Activated CD4-positive, alpha-beta T cell treated with anti-CD3 and anti-CD28 coated beads, Interleukin-10, Interleukin-2, amounts not matched to agents 100 ng/mL and 50 ng/mL, durations not matched to agents 16 hours and 8 hours (primary cell): ENCODE measurements at regions not wholly inside any gene's neighbourhood (a gene's known extent, or its start where the extent isn't known, plus 50 kb on each side); places are given as distances from the start of the nearest gene placed in this dataset.

ENCODE experiments used
- DNase-seq: peaks from one replicate; pipeline ENCODE4 v3.0.0-alpha.2; 2020

DNA sequence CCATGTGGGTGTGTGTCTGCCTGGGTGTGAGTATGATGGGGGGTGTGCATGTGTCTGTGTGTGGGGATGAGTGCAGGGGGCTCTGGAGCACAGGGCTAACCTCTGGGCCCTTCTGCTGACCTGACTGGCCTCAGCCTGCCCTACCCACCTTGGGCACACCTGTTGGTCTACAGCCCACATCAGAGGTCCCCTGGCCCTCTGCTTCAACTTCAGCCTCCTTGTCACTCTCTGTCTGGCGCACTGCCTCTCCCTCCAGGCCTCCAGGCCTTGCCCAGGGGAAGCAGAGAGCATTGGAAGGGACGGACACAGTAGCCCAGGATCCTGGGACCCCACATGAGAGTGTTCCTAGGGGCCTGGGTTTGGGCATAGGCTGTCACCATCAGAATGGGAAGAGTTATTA lies 115.4 kb downstream of the EFNB1 start:
- DNase-seq, result no peak

DNA sequence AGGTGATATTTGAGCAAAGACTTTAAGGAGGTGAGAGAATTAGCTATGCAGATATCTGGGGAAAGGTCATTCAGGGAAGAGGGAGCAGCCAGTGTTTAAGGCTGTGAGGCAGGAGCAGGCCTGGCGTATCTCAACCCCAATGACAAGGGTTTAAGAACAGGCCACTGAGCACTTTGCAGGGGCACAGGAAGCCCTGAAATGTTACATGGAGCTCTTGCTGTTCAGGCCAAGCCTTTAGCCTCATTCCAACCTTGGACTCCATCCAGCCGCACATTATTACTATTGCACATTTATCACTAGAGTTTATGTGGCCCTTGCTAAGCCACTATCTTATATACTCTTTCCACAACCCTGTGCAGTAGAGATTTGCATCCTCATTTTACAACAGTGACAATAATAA lies 114.0 kb downstream of the EFNB1 start:
- DNase-seq, result no peak

DNA sequence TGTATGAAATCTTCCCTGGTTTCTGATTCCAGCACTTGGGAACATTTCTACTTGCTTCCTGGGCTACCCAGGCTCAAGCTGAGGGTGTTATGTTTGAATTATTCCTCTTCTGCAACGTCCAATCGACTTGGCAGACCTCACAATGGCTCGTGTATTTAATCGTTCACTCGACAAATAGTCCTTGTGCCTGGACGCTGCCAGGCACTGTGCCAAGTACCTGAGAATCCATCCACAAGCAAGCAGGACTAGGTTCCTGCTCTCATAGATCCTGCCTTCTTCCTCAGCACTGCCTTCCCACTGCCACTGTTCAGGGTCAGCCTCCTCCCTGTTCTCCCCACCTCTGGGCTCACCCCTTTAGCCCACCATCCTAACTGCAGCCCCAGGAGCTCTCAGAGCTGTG lies 113.3 kb downstream of the EFNB1 start:
- DNase-seq, result no peak

DNA sequence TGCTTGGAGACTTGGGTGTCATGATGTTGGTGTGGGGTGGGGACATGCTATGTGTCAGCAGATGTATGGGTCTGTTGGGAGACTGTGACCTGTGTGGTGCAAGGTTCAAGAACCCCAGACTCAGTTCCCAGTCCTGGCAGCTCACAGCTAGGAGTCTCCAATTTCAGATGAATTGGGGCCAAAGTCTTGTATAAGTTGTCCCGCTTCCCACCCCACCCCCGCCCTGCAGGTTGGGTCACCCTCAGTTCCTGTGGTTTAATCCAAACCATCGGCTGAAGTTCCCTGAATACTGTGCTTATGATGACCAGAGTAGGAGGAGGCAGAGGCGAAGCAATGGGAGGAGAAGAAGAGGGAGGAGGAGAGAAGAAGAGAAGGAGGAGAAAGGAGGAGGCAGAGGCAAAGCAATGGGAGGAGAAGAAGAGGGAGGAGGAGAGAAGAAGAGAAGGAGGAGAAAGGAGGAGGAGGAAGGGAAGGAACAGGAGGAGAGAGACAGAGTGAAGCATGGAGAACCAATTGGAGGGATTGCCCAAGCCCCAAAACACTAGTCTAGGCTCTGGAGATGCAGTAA lies 112.6 kb downstream of the EFNB1 start:
- no peak for DNase-seq

DNA sequence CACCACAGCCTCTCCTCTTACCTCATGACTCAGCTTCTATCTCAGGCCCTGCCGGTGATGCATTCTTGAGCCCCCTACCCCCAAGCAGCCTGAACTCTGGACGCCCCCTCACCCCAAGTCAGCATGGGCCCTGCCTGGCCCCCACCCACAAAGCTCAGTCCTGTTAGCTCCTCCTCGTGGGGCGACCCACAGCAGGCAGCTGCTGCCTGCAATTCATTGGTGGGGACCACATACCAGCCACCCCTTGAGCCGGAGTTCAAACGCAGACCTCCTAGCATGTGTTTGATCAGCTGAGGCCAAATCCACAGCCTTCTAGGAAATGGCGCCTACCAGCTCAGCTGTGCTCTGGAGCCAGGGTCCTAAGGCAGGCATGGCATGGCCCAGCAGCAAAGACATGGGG lies 111.8 kb downstream of the EFNB1 start:
- no peak for DNase-seq

DNA sequence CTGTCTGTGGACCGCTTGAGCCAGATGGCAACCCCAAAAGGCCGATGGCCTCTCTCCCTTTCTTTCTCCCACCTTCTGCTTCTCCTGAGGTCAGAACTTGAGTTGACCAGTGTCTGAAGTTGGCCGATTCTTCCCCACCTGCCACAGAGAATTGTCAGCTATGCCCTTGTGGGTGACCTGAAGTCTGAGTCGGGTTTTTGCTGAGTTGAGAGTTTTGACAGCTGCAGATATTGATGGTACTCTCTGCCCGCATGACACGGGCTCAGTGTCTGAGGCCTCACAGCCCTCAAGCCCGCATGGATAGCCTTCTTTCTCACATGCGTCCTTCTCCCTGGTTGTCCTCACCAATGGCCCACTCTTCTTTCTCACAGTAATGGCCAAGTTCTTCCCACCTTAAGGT lies 111.0 kb downstream of the EFNB1 start:
- DNase-seq, result no peak

DNA sequence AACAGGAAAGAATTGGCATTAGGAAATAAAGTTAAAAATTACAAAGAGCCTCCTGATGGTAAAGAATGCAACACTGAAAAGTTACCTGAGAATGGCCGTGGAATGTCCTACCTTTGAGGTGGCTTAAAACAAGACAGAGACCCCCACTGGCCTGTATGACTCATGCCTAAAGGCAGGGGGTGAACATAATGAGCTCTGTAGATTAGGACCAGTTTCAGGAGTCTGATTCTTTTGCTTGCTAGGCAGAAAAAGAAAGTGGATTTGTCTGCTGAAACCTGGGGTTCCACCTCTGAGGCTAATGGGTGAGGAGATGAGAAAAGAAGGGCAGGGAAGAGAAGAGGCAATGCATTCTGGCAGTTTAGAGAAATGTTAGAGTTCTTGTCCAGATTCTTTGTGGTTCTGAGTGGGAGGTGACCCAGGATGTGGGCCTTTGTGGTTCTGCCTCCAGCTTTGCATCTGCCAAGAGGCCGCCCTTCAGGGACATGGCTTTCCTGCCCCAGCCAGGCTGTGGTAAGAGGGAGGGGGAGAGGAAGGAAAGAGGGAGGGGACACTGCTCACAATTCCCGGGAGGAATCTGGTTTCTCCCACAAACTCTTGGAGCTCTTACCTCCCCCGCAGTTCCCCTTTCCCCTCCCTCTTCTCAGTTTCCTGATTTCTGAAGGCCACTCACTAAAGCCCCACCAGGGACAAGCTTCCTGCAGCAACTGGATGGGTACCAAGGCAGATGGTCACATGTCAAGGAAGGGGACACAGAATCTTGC lies 109.6 kb downstream of the EFNB1 start:
- DNase-seq, result no peak

DNA sequence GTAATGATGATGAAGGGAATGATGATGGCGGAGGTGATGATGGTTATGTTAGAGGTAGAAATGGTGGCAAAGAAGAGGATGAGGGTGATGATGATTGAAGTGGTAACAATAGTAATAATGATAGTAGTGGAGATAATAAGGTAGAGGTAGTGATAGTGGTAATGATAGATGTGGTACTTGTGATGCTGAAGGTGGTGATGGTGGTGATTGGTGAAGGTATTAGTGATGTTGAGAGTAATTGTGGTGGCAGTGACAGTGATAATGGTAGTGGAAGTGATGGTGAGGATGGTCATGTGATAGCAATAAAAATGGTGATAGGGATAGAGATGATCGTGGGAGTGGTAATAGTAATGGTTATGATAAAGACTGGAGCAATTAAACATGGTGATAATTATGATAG lies 108.8 kb downstream of the EFNB1 start:
- no peak for DNase-seq

DNA sequence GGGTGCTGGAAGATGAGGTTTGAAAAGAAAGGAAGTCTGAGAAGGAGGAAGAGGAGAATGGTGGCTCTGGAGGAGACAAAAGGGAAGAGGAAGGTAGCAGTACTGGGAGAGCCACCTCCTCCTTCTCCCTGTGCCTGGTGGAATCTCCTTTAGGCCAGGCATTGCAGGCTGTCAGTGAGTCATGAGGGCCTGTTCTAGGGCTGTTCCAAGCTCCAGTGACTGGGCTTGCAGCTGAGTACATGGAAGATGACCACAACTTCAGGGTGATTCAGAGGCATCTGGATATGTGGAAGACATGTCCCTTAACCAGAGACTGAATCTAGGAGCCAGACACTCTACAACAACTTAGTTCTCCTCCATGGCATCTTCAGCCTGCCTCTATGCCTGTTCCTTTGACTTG lies 107.8 kb downstream of the EFNB1 start:
- no peak for DNase-seq

DNA sequence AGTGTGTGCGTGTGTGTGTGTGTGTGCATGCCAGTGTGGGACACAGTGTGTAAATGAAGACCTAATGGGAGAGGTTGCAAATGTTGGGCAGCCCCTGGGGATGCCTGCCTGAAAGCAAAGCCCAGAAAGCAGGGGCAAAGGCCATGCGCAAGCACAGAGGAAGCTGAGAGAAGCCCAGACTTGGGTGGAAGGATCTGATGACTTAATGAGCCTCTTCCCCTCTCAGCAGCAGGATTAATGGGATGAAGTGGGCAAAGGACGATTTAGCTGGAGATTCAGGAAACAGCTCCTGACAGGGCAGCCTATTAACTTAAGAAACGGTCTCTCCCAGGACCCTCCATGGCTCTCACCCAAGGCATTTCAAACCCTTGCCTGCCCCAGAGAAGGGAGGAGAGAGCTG lies 107.3 kb downstream of the EFNB1 start:
- no peak for DNase-seq

DNA sequence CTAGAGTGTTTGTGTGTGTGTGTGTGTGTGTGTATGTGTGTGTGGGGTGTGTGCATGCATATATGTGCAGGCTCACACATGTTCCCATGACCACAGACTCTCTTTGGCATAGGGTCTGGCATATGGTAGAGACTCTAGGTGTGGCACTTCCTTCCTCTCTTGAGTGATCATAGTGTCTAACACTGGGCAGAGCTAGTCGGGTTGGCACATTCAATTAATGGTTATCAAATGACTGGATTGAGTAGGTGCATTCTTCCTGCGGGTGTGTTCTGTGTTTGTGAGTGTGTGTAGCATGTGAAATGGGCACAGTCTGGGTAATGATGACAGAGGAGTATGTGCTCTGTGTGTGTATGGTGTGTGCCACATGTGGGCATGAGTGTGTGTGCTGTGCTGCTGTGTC lies 106.5 kb downstream of the EFNB1 start:
- no peak for DNase-seq

DNA sequence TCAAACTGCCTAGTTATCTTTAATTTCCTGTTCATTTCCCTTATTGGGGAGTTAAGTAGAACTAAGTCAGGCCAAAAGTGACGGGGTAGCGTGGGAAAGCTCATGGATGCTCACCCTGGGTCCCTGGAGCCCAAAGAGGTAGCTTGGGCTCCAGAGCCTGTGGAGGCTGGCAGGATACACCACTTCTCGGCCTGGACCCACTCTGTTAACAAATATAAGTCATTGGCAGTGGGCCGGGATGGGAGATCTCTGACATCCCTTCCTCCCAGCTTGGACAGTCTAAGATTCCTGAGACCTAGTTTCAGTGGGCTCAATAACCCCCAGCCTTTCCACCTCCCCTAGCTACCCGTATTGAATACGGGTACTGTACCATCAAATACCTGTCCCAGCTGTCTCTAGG lies 106.1 kb downstream of the EFNB1 start:
- no peak for DNase-seq

DNA sequence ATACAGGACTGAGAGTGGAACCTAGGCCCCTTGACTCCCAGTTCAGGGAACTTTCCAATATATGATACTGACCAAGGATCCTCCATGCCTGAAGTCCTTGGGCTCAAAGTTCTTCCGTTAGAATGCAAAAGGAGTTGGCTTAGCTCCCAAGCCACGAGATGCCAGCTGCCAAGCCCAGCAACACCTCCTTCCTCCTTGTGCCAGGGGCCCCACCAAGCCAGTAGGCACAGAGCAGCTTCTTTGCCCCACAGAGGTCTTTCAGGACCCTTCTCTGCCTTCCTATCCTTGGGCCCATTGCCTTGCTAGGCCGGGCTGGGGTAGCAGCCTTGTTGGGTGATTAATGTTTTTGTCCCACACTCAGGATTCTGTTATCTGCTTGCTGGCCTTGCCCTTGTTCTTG lies 105.6 kb downstream of the EFNB1 start:
- DNase-seq, result no peak

DNA sequence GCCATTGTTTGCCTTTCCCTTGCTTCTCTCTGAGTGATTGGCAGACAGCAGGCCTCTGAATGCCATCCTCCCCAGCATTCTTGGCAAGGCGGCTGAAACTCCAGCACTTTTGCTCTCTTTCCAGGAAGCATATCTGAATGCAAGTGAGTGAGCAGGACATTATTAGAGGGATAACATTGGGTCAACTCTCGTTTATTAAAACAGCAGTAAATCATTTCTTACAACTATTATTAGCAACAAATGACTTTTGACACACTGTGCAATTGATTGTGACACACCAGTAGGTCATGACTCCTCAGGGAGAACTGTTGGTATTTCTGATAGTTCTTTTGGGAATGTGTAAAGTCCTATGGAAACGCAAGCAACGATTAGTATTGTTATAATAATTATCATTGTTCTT lies 103.8 kb downstream of the EFNB1 start:
- no peak for DNase-seq

DNA sequence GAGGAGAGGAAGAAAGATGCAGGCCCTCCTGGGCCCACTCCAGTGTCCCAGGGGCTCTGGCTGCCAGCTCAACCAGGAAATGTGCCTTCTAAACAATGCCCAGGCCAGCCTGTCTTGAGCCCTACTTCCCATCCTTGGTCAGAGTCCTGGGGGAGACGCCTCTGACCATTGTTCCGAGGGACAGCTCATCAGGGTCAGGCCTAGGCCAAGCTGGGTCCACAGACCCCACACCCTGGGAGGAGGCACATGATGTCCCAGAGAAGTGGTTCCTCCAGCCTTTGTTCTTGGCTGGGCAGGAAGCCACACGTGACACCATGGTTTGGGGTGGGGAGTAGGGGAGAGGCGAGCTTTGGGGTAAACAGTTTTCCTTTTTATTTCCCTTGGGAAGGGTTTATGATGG lies 102.5 kb downstream of the EFNB1 start:
- no peak for DNase-seq

DNA sequence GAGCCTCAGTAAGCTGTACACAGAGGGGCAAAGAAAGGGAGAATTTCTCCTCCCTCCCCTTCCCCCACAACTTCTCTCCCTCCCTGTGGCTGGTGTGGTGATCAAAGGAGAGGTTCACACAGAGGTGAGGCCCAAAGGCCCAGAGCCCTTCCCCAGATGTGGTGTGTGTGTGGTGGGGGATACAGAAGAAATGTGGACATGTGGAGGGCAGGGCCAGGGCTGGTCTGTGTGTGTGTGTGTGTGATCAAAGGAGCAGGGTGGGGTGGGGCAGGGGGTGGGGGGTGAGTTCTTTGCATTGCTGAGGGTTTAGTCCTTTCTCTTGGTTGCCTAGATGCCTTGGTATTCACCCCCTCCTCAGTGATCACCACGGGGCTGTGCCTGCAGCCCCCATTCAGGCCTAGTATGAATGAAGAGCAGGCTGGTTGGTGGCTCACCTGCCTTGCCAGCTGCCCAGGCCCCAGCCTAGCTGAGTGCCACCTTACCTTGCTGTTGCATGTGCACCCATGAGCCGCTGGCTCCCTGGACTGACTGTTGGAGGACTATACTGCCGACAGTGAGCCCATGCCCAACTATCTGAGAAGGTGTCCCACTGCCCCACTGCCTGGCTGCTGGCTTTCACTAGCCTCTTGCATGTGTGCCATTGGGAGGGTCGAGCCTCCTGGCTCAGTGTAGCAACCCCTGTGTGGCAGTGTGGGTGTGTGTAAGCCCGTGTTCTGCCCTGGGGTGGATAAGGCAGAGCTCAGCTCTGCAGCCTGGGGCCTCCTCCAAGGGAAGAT lies 101.9 kb downstream of the EFNB1 start:
- no peak for DNase-seq

DNA sequence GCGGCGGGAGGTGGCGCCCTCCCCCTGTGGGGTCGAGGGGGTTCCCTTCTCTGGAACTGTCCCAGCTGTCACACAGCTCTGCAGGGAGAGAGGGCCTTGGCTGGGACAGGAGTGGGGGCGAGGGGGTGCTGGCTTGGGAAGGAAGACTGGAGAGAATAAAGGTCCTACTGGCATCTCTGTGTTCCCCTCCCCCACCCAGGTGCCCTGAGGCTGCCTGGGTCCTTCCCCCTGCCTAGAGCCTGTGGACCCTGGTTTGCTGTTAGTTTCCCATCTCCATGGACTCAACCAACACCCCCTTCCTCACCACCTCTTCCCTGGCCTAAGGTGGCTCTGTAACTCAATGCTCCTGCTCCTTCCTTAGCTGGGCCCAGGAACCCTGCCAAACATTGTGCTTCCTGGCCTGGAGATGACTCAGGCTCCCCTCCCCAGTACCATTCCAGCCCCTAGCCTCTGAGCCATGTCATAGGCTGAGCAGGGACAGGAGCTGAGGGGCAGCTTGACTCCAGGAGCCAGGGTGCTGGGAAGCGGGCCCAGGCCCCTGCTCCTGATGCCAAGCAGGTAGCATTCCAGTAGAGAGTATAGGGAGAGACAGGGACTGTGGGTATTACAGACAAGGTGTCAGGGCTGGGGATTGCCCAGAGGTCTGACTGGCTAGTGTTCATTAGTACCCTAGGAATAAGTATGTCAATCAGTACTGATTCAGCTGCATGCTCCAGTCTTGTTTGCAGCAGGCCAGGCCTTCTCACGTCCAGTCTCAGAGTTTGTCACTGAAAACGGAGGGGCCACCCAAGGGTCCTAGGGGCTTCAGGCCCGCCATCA lies 100.7 kb downstream of the EFNB1 start:
- DNase-seq, result no peak

DNA sequence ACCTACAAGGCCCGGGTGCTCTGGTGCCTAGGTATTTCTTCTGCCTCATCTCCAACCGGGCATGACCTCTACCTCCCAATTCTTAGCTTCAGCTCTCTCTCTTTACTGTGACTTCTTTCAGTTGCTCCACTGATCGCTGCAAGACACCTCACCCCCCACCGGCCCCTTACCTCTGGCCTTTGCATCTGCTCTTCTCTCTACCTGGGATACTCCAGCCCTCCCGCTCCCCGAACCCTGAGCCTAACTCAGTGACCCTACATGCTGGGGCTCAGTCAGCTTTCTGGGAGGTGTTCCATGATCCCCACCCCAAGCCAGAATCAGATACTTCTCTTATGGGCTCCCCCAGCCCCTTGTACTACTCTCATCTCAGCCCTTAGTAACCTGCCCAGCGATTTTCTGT lies 99.6 kb downstream of the EFNB1 start:
- DNase-seq, result no peak

DNA sequence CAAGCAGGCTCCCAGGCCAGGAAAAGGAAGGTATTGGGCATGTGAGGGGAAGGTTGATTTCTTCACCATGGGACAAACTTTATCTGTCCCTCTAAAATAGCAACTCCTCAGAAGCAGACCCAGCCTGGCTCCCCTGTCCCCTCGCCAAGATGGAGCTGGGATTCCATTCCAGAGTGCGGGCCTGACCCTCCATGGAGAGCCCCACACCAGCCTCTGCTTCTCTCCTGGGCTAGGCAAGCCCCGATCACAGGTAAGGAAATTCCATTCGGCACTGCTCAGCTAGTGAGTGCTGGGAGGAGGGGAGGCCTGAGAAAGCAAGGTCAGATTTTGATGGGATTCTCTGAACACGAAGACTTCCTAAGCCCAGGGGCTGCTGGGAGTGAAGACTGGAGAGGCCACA lies 98.4 kb downstream of the EFNB1 start:
- no peak for DNase-seq

DNA sequence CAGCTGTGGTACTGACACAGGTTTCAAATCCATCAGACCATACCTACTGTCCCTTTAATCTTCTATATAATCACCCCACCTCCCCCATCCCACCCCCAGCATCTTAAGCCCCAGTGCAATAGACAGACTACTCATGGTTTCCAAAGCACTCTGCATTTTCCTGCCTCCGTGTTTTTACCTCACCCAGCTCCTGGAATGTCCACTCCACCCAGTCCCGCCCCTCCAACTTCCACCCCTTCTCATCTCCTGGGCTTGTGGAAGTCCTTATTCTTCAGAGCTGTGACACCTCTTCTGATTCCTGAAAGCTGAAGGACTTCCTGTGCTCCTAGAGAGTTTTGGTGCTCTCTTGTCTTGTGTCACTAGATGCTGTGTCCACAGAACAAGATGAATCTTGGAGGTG lies 94.3 kb downstream of the EFNB1 start:
- no peak for DNase-seq

DNA sequence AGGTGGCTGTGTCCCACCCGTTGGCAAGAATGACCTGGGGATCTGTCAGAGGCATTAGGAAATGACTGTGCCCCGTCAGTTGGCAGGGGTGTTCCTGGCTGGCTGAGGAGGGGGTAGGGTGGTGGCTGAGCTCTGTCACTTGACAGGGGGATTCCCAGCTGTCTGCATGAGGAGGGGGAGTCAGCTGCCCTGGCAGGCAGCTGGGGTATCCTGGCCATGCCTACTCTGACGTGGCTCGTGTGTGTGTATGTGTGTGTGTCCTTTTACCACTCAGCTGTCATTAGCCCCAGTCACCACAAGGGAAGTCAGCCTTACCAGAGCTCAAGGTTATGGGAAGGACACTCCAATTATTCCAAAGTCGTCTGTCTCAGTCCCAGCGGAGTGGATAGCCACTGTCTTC lies 93.2 kb downstream of the EFNB1 start:
- DNase-seq, result no peak

DNA sequence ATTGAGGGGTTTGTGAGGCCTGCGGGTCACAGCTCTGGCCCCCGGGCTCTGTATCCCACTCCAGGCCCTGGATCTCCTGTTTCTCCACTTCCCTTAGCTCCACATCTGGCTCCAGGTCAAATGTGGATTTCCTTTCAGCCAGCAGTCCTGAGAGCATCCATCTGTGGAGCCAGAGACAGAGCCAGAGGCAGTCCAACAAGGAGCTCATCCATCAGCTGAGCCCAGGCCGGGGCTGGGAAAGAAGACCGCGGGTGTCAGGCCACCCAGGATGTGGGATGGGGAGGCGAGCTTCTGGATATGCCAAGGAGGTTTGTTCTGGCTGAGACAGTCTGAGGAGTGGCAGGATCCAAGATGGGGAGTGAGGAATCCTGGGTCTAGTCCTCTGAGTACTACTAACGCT lies 91.7 kb downstream of the EFNB1 start:
- DNase-seq, result no peak

DNA sequence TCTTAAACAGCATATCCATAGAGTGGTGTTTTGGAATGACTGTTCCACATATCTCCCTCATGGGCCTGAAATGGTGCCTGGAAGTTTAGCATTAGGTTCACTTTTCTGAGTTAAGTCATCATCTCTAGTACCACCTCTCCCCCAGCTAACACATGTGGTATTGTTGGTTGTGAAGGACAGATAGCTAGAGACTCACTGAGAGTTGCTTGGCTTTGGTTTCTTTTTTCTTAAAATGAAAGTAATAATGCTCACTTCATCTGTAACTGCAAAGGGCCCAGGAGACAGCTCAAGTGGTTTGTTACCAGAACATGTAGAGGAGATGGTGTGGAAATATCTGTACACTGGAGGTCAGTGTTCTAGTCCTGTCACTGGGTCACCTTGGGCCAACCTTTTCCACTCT lies 90.9 kb downstream of the EFNB1 start:
- no peak for DNase-seq

DNA sequence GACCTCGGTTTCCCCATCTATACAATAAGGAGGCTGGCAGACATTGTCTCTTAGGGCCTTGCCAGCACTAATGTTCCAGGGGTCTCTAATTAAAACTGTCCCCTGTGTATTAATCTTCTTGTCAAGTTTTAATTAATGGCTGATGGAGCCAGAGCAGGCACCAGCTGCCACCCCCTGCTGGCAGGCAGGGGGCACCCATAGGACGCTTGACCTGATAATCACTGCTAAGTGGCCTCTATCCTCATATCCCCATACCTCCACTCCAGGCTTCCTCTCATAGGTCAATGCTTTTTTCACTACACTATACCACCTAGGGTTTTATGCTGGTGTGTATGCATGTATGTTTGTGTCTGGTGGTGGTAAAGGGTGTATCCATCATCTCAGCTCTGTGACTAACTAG lies 89.4 kb downstream of the EFNB1 start:
- no peak for DNase-seq
